ENCODE measurements at regions not wholly inside any gene's neighbourhood (a gene's known extent, or its start where the extent isn't known, plus 50 kb on each side); places are given as distances from the start of the nearest gene placed in this dataset.
"Not testable (repeated sequence)": the region's sequence is repeated elsewhere in the genome, so short reads cannot be mapped to it uniquely, and the experiment has no call there.

GRCh38 chr5:120088412-120088811 is 375.7 kb upstream of the PRR16 start:
- no peak for DNase-seq (ENCODE audit: low spot score)

GRCh38 chr5:120088836-120089235 is 375.3 kb upstream of the PRR16 start:
- DNase-seq (ENCODE audit: low spot score): no peak

GRCh38 chr5:120091376-120091948 is 372.6 kb upstream of the PRR16 start:
- no peak for DNase-seq (ENCODE audit: low spot score)

- no peak for DNase-seq (ENCODE audit: low spot score)
Measured at GRCh38 chr5:120092649-120093048, 371.5 kb upstream of the PRR16 start.

GRCh38 chr5:120093178-120093577 is 370.9 kb upstream of the PRR16 start:
- no peak for DNase-seq (ENCODE audit: low spot score)

GRCh38 chr5:120096413-120096812 is 367.7 kb upstream of the PRR16 start:
- DNase-seq (ENCODE audit: low spot score): no peak

GRCh38 chr5:120098426-120098825 is 365.7 kb upstream of the PRR16 start:
- DNase-seq (ENCODE audit: low spot score): no peak

- no peak for DNase-seq (ENCODE audit: low spot score)
Measured at GRCh38 chr5:120098902-120099535, 365.1 kb upstream of the PRR16 start.

GRCh38 chr5:120101771-120102170 is 362.3 kb upstream of the PRR16 start:
- DNase-seq (ENCODE audit: low spot score): no peak

GRCh38 chr5:120103495-120103894 is 360.6 kb upstream of the PRR16 start:
- no peak for DNase-seq (ENCODE audit: low spot score)

GRCh38 chr5:120106912-120107525 is 357.1 kb upstream of the PRR16 start:
- DNase-seq (ENCODE audit: low spot score): no peak

GRCh38 chr5:120108586-120109248 is 355.4 kb upstream of the PRR16 start:
- no peak for DNase-seq (ENCODE audit: low spot score)

GRCh38 chr5:120122703-120123102 is 341.4 kb upstream of the PRR16 start:
- DNase-seq (ENCODE audit: low spot score): no peak

- DNase-seq (ENCODE audit: low spot score): no peak
Measured at GRCh38 chr5:120124031-120124430, 340.1 kb upstream of the PRR16 start.

- no peak for DNase-seq (ENCODE audit: low spot score)
Measured at GRCh38 chr5:120124961-120125360, 339.1 kb upstream of the PRR16 start.

GRCh38 chr5:120132347-120132746 is 331.8 kb upstream of the PRR16 start:
- DNase-seq (ENCODE audit: low spot score): not testable (repeated sequence)

GRCh38 chr5:120134944-120135343 is 329.2 kb upstream of the PRR16 start:
- DNase-seq (ENCODE audit: low spot score): no peak

GRCh38 chr5:120137582-120137981 is 326.5 kb upstream of the PRR16 start:
- no peak for DNase-seq (ENCODE audit: low spot score)

GRCh38 chr5:120139039-120139438 is 325.1 kb upstream of the PRR16 start:
- no peak for DNase-seq (ENCODE audit: low spot score)

GRCh38 chr5:120140501-120140900 is 323.6 kb upstream of the PRR16 start:
- DNase-seq (ENCODE audit: low spot score): no peak

GRCh38 chr5:120141076-120141475 is 323.0 kb upstream of the PRR16 start:
- no peak for DNase-seq (ENCODE audit: low spot score)

GRCh38 chr5:120146787-120147186 is 317.3 kb upstream of the PRR16 start:
- DNase-seq (ENCODE audit: low spot score): no peak

- not testable (repeated sequence) for DNase-seq (ENCODE audit: low spot score)
Measured at GRCh38 chr5:120147911-120148310, 316.2 kb upstream of the PRR16 start.

All from cerebellar cortex (tissue), 1 donor.